Vagina (tissue), 2 donors: ENCODE measurements at regions not wholly inside any gene's neighbourhood (a gene's known extent, or its start where the extent isn't known, plus 50 kb on each side); places are given as distances from the start of the nearest gene placed in this dataset.

Experiments
- CTCF ChIP-seq, 3 experiments: fragments of 450-650 bp in 2 of 3; fragments of 200-600 bp in 1 of 3; sonication (generic) in 1 of 3; IDR thresholded peaks; one replicate each; pipeline ENCODE4 v1.5.1; 2017 to 2019; ENCODE audit warnings: antibody characterized with exemption in 3 of 3, mild to moderate bottlenecking in 2 of 3, moderate library complexity in 2 of 3
- POLR2A ChIP-seq, 2 donors: fragments of 450-650 bp; IDR thresholded peaks; one replicate each; pipeline ENCODE4 v1.6.1; 2017; ENCODE audit warnings: antibody characterized with exemption in 2 of 2, mild to moderate bottlenecking in 2 of 2, moderate library complexity in 2 of 2

GRCh38 chr1:55697997-55698535, 482.9 kb upstream of the USP24 start:
- TF ChIP-seq CTCF (IDR thresholded peaks at IDR 0.05) = no peak
- TF ChIP-seq POLR2A (IDR thresholded peaks at IDR 0.05) = no peak
